ENCODE measurements at regions not wholly inside any gene's neighbourhood (a gene's known extent, or its start where the extent isn't known, plus 50 kb on each side); places are given as distances from the start of the nearest gene placed in this dataset.

GRCh38 chr10:98326621-98327027, 58.6 kb upstream of the LOXL4 start:
- TF ChIP-seq POLR2AphosphoS5 (IDR thresholded peaks at IDR 0.05) (no peak), EP300 (IDR thresholded peaks at IDR 0.05) (no peak), CTCF (IDR thresholded peaks at IDR 0.05) (no peak), POLR2A (IDR thresholded peaks at IDR 0.05; ENCODE audit: low read depth) (no peak)
- 51% methylated on average over 15 of the region's 15 CpGs for WGBS
- DNase-seq (ENCODE audit: extremely low spot score), result no peak
- intact Hi-C loops (cut with DNase I), result no loop called here
- peaks cover 0 to 11% (median 0%) of the 10 kb centered on the region in 4 donors for H3K27me3 ChIP-seq
- H3K4me1 ChIP-seq, result peaks cover 0 to 12% (median 0%) of the 10 kb centered on the region in 4 donors
- H3K4me3 ChIP-seq, result no peak overlapping the region
- H3K36me3 ChIP-seq, result no peaks in the 10 kb centered on the region
- H3K9me3 ChIP-seq, result peaks cover 0 to 7% (median 0%) of the 10 kb centered on the region in 4 donors
- H3K27ac ChIP-seq (replicated peaks in 1 of 4), result no peak overlapping the region

- no peaks in the 10 kb centered on the region for H3K36me3 ChIP-seq
- H3K4me1 ChIP-seq, result peaks cover 0 to 12% (median 0%) of the 10 kb centered on the region in 4 donors
- WGBS, result 85% methylated on average over 4 of the region's 4 CpGs
- no peak for DNase-seq (ENCODE audit: extremely low spot score)
- H3K4me3 ChIP-seq, result no peak overlapping the region
- TF ChIP-seq CTCF (IDR thresholded peaks at IDR 0.05) (no peak), POLR2A (IDR thresholded peaks at IDR 0.05; ENCODE audit: low read depth) (no peak), EP300 (IDR thresholded peaks at IDR 0.05) (no peak), POLR2AphosphoS5 (IDR thresholded peaks at IDR 0.05) (no peak)
- H3K27me3 ChIP-seq, result peaks cover 0 to 11% (median 0%) of the 10 kb centered on the region in 4 donors
- peaks cover 0 to 3% (median 0%) of the 10 kb centered on the region in 4 donors for H3K9me3 ChIP-seq
- H3K27ac ChIP-seq (replicated peaks in 1 of 4), result no peak overlapping the region
- intact Hi-C loops (cut with DNase I), result no loop called here
Observed at GRCh38 chr10:98323221-98324164, 55.5 kb upstream of the LOXL4 start.

GRCh38 chr10:98321186-98321780, 53.3 kb upstream of the LOXL4 start:
- no peak overlapping the region for H3K27ac ChIP-seq (replicated peaks in 1 of 4)
- TF ChIP-seq POLR2AphosphoS5 (IDR thresholded peaks at IDR 0.05) (no peak), EP300 (IDR thresholded peaks at IDR 0.05) (no peak), POLR2A (IDR thresholded peaks at IDR 0.05; ENCODE audit: low read depth) (no peak), CTCF (IDR thresholded peaks at IDR 0.05) (no peak)
- intact Hi-C loops (cut with DNase I), result no loop called here
- peaks cover 0 to 22% (median 6%) of the 10 kb centered on the region in 4 donors for H3K4me1 ChIP-seq
- H3K9me3 ChIP-seq, result no peaks in the 10 kb centered on the region
- H3K36me3 ChIP-seq, result no peaks in the 10 kb centered on the region
- H3K27me3 ChIP-seq, result peaks cover 0 to under 1% (median 0%) of the 10 kb centered on the region in 4 donors
- no peak overlapping the region for H3K4me3 ChIP-seq
- DNase-seq (ENCODE audit: extremely low spot score), result no peak
- WGBS, result 89% methylated on average over 14 of the region's 18 CpGs

GRCh38 chr10:98320486-98321185, 52.6 kb upstream of the LOXL4 start:
- intact Hi-C loops (cut with DNase I), result no loop called here
- Histone ChIP-seq H3K27ac (replicated peaks in 1 of 4) (no peak overlapping the region), H3K9me3 (no peaks in the 10 kb centered on the region), H3K27me3 (no peaks in the 10 kb centered on the region), H3K4me3 (no peak overlapping the region), H3K4me1 (peaks cover 0 to 28% (median 11%) of the 10 kb centered on the region in 4 donors), H3K36me3 (no peaks in the 10 kb centered on the region)
- DNase-seq (ENCODE audit: extremely low spot score), result no peak
- TF ChIP-seq CTCF (IDR thresholded peaks at IDR 0.05), result no peak
- no peak for TF ChIP-seq POLR2A (IDR thresholded peaks at IDR 0.05; ENCODE audit: low read depth)
- TF ChIP-seq EP300 (IDR thresholded peaks at IDR 0.05), result no peak
- TF ChIP-seq POLR2AphosphoS5 (IDR thresholded peaks at IDR 0.05), result no peak
- 77% methylated on average over 7 of the region's 8 CpGs for WGBS

Measured in esophagus muscularis mucosa (tissue), 4 donors.